Stomach (tissue), 8 donors: ENCODE measurements at regions not wholly inside any gene's neighbourhood (a gene's known extent, or its start where the extent isn't known, plus 50 kb on each side); places are given as distances from the start of the nearest gene placed in this dataset.

Experiments
- DNase-seq, 2 donors: peaks; one replicate each; pipeline versions ENCODE4 v3.0.0 to v3.0.0-alpha.2; 2013 to 2019
- H3K27ac ChIP-seq, 5 donors: fragments of 200-600 bp in 4 of 5; sonication (generic) in 4 of 5; one replicate each; pipeline ENCODE4 v1.5.1; 2013 to 2019; ENCODE audit warnings: mild to moderate bottlenecking in 1 of 5, moderate library complexity in 1 of 5
- H3K27me3 ChIP-seq, 3 donors: fragments of 200-600 bp; sonication (generic); one replicate each; pipeline ENCODE4 v1.5.1; 2017 to 2019; ENCODE audit warnings: mixed run types in 1 of 3
- H3K36me3 ChIP-seq, 4 donors: fragments of 200-600 bp; sonication (generic); 1 replicate in 3 of 4; 2 replicates in 1 of 4; pipeline ENCODE4 v1.5.1; 2016 to 2019
- H3K4me1 ChIP-seq, 4 donors: fragments of 200-600 bp; sonication (generic); one replicate each; pipeline ENCODE4 v1.5.1; 2016 to 2019
- H3K4me3 ChIP-seq, 4 donors: fragments of 200-600 bp; sonication (generic) in 3 of 4; one replicate each; pipeline ENCODE4 v1.5.1; 2016 to 2019; ENCODE audit warnings: mild to moderate bottlenecking in 1 of 4
- H3K9me3 ChIP-seq, 4 donors: fragments of 200-600 bp; sonication (generic); one replicate each; pipeline ENCODE4 v1.5.1; 2016 to 2019
- EP300 ChIP-seq: sonication (generic); formaldehyde crosslinking; IDR thresholded peaks from one replicate; pipeline ENCODE4 v1.6.1; 2017; ENCODE audit warnings: antibody characterized with exemption
- POLR2A ChIP-seq, 4 donors: fragments of 450-650 bp; IDR thresholded peaks; one replicate each; pipeline ENCODE4 v1.6.1; 2016; ENCODE audit warnings: antibody characterized with exemption in 4 of 4, control low read depth in 2 of 4, mild to moderate bottlenecking in 1 of 4, moderate library complexity in 1 of 4
- POLR2AphosphoS5 ChIP-seq, 3 donors: sonication (generic); formaldehyde crosslinking; IDR thresholded peaks; one replicate each; pipeline ENCODE4 v1.6.1; 2016; ENCODE audit warnings: antibody characterized with exemption in 3 of 3
- WGBS, 5 donors: extraction: QIAGEN DNeasy Blood & Tissue Kit in 3 of 5; methylation state at CpG; one replicate each; pipeline versions ENCODE4 v1.1.5 to v1.1.7; 2013 to 2018; 5-methylcytosine and 5-hydroxymethylcytosine counted together
- intact Hi-C: fragments of 100-400 bp; cut with DNase I; formaldehyde crosslinking; loops from one replicate; pipeline ENCODE4 v1.15.1; 2023; ENCODE audit warnings: low total_unique reads
- TF ChIP-seq, protein P1 (sequence below), 7 experiments: fragments of 450-650 bp in 4 of 7; fragments of 200-600 bp in 3 of 7; sonication (generic) in 3 of 7; IDR thresholded peaks; one replicate each; pipeline ENCODE4 v1.5.1; 2016 to 2019; ENCODE audit warnings: antibody characterized with exemption in 7 of 7, control low read depth in 2 of 7, mild to moderate bottlenecking in 1 of 7
- donor health status: healthy with polysubstance abuse.
- donor health status: Bipolar disorder and iron deficiency.
- donor health status: healthy.

DNA sequence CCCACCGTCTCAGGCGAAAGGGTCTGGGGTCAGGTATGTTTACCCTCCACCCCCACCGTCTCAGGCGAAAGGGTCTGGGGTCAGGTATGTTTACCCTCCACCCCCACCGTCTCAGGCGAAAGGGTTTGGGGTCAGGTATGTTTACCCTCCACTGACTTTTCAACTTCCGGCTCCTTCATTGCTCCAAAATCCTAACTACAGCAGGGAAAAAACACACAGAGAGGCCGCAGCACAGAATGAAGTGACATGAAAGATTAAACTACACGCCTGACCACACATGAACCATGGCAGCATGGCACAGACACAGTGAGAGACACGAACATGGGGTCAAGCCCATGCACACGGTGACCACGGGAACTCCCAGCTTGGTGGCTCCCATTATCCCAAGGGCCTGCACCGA lies 634.9 kb upstream of the B3GAT1 start:
- no peaks in the 10 kb centered on the region for H3K9me3 ChIP-seq
- TF ChIP-seq, protein P1, sequence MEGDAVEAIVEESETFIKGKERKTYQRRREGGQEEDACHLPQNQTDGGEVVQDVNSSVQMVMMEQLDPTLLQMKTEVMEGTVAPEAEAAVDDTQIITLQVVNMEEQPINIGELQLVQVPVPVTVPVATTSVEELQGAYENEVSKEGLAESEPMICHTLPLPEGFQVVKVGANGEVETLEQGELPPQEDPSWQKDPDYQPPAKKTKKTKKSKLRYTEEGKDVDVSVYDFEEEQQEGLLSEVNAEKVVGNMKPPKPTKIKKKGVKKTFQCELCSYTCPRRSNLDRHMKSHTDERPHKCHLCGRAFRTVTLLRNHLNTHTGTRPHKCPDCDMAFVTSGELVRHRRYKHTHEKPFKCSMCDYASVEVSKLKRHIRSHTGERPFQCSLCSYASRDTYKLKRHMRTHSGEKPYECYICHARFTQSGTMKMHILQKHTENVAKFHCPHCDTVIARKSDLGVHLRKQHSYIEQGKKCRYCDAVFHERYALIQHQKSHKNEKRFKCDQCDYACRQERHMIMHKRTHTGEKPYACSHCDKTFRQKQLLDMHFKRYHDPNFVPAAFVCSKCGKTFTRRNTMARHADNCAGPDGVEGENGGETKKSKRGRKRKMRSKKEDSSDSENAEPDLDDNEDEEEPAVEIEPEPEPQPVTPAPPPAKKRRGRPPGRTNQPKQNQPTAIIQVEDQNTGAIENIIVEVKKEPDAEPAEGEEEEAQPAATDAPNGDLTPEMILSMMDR (IDR thresholded peaks at IDR 0.05): no peak
- H3K4me1 ChIP-seq: no peaks in the 10 kb centered on the region
- no peak for DNase-seq
- H3K27ac ChIP-seq: no peak overlapping the region
- H3K36me3 ChIP-seq: no peaks in the 10 kb centered on the region
- H3K27me3 ChIP-seq: peaks cover 0 to 34% (median 3%) of the 10 kb centered on the region in 3 donors
- no peak overlapping the region for H3K4me3 ChIP-seq
- intact Hi-C loops: no loop called here
- WGBS, 5 donors: 36 to 56% (median 39%) methylated on average over 7 to 11 of the region's 13 CpGs

- Histone ChIP-seq H3K27ac (no peak overlapping the region), H3K36me3 (no peaks in the 10 kb centered on the region), H3K27me3 (peaks cover 0 to 34% (median 3%) of the 10 kb centered on the region in 3 donors), H3K4me3 (no peak overlapping the region), H3K9me3 (no peaks in the 10 kb centered on the region), H3K4me1 (no peaks in the 10 kb centered on the region)
- intact Hi-C loops: no loop called here
- WGBS, 5 donors: 30 to 61% (median 40%) methylated on average over 6 of the region's 8 CpGs
- no peak for DNase-seq
- TF ChIP-seq EP300 (no peak), POLR2A (IDR thresholded peaks at IDR 0.05) (no peak), POLR2AphosphoS5 (IDR thresholded peaks at IDR 0.05) (no peak)
- TF ChIP-seq, protein P1 (IDR thresholded peaks at IDR 0.05): no peak
These were observed 634.5 kb upstream of the B3GAT1 start for GRCh38 chr11:135046556-135046955.

DNA sequence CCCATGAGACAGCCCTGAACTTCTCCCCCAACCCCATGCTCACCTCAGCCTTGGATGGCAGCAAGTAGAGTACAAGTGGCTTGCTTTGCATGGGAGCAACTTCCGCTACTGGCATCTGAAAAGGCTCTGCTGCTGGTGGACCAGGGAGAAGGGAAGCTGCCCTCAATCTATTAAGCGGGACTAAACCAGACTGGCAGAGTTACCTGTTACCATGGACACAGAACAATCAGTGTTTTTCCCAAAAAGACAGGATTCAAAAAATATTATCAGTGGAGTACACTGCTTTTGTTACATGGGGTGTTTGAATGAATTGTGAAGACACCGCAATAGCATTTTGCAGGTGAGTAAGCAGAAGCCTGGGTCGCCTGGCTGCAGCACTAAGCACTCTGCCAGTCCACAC lies 631.4 kb upstream of the B3GAT1 start:
- Histone ChIP-seq H3K4me3 (no peak overlapping the region), H3K27ac (no peak overlapping the region), H3K4me1 (no peaks in the 10 kb centered on the region), H3K9me3 (no peaks in the 10 kb centered on the region), H3K27me3 (peaks cover 0 to 31% (median 3%) of the 10 kb centered on the region in 3 donors), H3K36me3 (no peaks in the 10 kb centered on the region)
- 75 to 92% (median 85%) methylated on average over 4 of the region's 4 CpGs for WGBS, 5 donors
- intact Hi-C loops: no loop called here
- no peak for DNase-seq
- no peak for TF ChIP-seq POLR2A (IDR thresholded peaks at IDR 0.05)

DNA sequence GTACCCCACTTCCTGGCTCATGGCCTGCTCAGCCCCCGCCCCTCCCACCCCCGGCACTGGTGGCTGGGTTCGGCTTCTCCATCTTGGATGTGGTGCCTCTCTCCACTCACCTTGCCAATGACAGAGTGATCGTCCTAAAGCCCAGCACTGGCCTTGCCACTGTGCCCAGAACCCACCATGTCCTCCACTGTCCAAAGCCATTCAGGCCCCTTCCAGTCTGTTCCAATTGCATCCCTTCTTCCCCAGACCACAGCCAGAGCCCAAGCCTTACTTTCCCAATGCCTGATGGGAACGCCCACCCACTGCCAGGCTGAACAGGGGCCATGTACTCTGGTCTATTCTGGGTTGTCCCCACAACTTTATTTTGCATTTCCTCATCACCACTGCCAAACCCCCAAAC lies 625.8 kb upstream of the B3GAT1 start:
- TF ChIP-seq EP300 (no peak), POLR2A (IDR thresholded peaks at IDR 0.05) (no peak), POLR2AphosphoS5 (IDR thresholded peaks at IDR 0.05) (no peak)
- TF ChIP-seq, protein P1 (IDR thresholded peaks at IDR 0.05): no peak
- Histone ChIP-seq H3K9me3 (no peaks in the 10 kb centered on the region), H3K4me1 (no peaks in the 10 kb centered on the region), H3K4me3 (no peak overlapping the region), H3K27ac (no peak overlapping the region), H3K27me3 (peaks cover 0 to 26% (median 0%) of the 10 kb centered on the region in 3 donors), H3K36me3 (no peaks in the 10 kb centered on the region)
- intact Hi-C loops: no loop called here
- DNase-seq: no peak
- WGBS, 5 donors: 56 to 79% (median 72%) methylated on average over 4 to 5 of the region's 5 CpGs

- WGBS, 5 donors: 69 to 88% (median 79%) methylated on average over 16 to 19 of the region's 19 CpGs
- TF ChIP-seq POLR2A (IDR thresholded peaks at IDR 0.05): no peak
- no peak for TF ChIP-seq POLR2AphosphoS5 (IDR thresholded peaks at IDR 0.05)
- TF ChIP-seq, protein P1 (IDR thresholded peaks at IDR 0.05): no peak
- no peak for TF ChIP-seq EP300
- Histone ChIP-seq H3K27me3 (peaks cover 0 to 32% (median 0%) of the 10 kb centered on the region in 3 donors), H3K9me3 (no peaks in the 10 kb centered on the region), H3K4me3 (no peak overlapping the region), H3K36me3 (no peaks in the 10 kb centered on the region), H3K27ac (no peak overlapping the region), H3K4me1 (no peaks in the 10 kb centered on the region)
- DNase-seq: no peak
- intact Hi-C loops: no loop called here
These were observed 624.7 kb upstream of the B3GAT1 start for GRCh38 chr11:135036488-135037297.
